CD4-positive, alpha-beta T cell (primary cell): ENCODE measurements at regions not wholly inside any gene's neighbourhood (a gene's known extent, or its start where the extent isn't known, plus 50 kb on each side); places are given as distances from the start of the nearest gene placed in this dataset.

Experiments used
- ATAC-seq: fragments of 200-7000 bp; cut with Tn5 transposase; one replicate; pipeline ENCODE4 v1.10.0; 2022; ENCODE audit warnings: mild to moderate bottlenecking; ENCODE audit not compliant: poor library complexity
- CTCF ChIA-PET: fragments of 350-600 bp; sonication (Branson Sonifier 250); formaldehyde crosslinking; loops from one replicate; lab custom pipeline; 2021; ENCODE audit warnings: antibody characterized with exemption, inconsistent platforms; lab: Charles Lee
- POLR2A ChIA-PET: fragments of 350-600 bp; sonication (Branson Sonifier 250); formaldehyde crosslinking; loops from one replicate; lab custom pipeline; 2021; ENCODE audit warnings: antibody characterized with exemption, inconsistent platforms; lab: Charles Lee
- DNase-seq, 14 experiments: peaks; one replicate each; pipeline ENCODE4 v3.0.0-alpha.2; 2013 to 2020; ENCODE audit warnings: mixed read lengths in 2 of 14
- H3K27ac ChIP-seq, 2 donors: one replicate each; pipeline versions ENCODE4 v1.5.1 to v1.7.0; 2013; ENCODE audit warnings: low read length in 2 of 2, low read depth in 1 of 2, mild to moderate bottlenecking in 1 of 2
- H3K27me3 ChIP-seq, 2 experiments: 1 replicate in 1 of 2; 2 replicates in 1 of 2; pipeline versions ENCODE4 v1.6.1 to v1.7.0; 2013; ENCODE audit warnings: low read length in 2 of 2, control low read depth in 1 of 2, mild to moderate bottlenecking in 1 of 2, moderate library complexity in 1 of 2; ENCODE audit not compliant: insufficient read depth in 2 of 2, control insufficient read depth in 1 of 2
- H3K36me3 ChIP-seq: one replicate; pipeline ENCODE4 v1.6.1; 2013; ENCODE audit warnings: low read length, control low read depth; ENCODE audit not compliant: insufficient read depth
- H3K4me1 ChIP-seq: one replicate; pipeline ENCODE4 v1.6.1; 2013; ENCODE audit warnings: low read length, control low read depth; ENCODE audit not compliant: insufficient read depth
- H3K4me3 ChIP-seq: one replicate; pipeline ENCODE4 v1.5.1; 2013; ENCODE audit warnings: mild to moderate bottlenecking, low read length, moderate library complexity
- H3K9me3 ChIP-seq, 2 experiments: 1 replicate in 1 of 2; 2 replicates in 1 of 2; pipeline versions ENCODE4 v1.6.1 to v1.7.0; 2013; ENCODE audit warnings: low read length in 2 of 2, mild to moderate bottlenecking in 2 of 2, control low read depth in 1 of 2, moderate library complexity in 1 of 2; ENCODE audit not compliant: control insufficient read depth in 1 of 2, insufficient read depth in 1 of 2
- H3K27ac Mint-ChIP-seq: one replicate; pipeline ENCODE4 v1.8.0; 2020; ENCODE audit warnings: mixed read lengths
- H3K27me3 Mint-ChIP-seq: one replicate; pipeline ENCODE4 v1.8.0; 2021; ENCODE audit warnings: mixed read lengths
- H3K36me3 Mint-ChIP-seq: one replicate; pipeline ENCODE4 v1.8.0; 2021; ENCODE audit warnings: low read depth, mixed read lengths
- H3K4me1 Mint-ChIP-seq: one replicate; pipeline ENCODE4 v1.8.0; 2021; ENCODE audit warnings: low read depth, mixed read lengths
- H3K4me3 Mint-ChIP-seq: one replicate; pipeline ENCODE4 v1.8.0; 2020; ENCODE audit warnings: mild to moderate bottlenecking, mixed read lengths
- H3K9me3 Mint-ChIP-seq: one replicate; pipeline ENCODE4 v1.8.0; 2020; ENCODE audit warnings: mixed read lengths
- intact Hi-C, 2 experiments: fragments of 100-400 bp; cut with DNase I in 1 of 2; cut with micrococcal nuclease in 1 of 2; formaldehyde crosslinking; loops; one replicate each; pipeline versions ENCODE4 v1.15.1 to v1.9.0; 2023 to 2025; cut with DNase I, micrococcal nuclease
- TF ChIP-seq, protein P1 (sequence below): fragments of 200-600 bp; IDR thresholded peaks from one replicate; pipeline ENCODE4 v1.8.0; 2022; ENCODE audit warnings: antibody characterized with exemption, mild to moderate bottlenecking

DNA sequence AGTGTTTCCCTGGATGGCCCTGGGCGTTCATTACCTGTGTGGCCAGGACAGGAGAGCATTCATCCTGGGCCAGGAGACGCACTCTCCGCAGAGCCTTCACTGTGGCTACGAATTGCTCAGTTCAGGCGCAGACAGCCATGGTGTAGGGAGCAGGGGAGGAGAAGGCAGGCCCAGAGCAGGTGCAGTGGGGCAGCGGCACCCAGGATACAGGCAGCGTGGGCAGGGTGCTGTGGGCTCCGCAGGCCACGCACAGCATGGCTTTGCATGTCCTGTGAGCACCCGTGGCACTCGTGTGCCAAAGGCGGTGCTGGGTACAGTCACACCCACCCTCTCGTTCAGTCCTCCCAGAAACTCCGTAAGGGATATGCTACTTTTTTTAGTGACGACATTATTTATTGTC is 124.2 kb upstream of the B3GAT1 start:
- CTCF ChIA-PET: no interaction called here
- Mint-ChIP-seq H3K27ac (no peak overlapping the region), H3K27me3 (peaks cover 26% of the 10 kb centered on the region), H3K36me3 (no peaks in the 10 kb centered on the region), H3K4me1 (no peaks in the 10 kb centered on the region), H3K9me3 (no peaks in the 10 kb centered on the region), H3K4me3 (no peak overlapping the region)
- H3K9me3 ChIP-seq: peaks cover 0 to 5% of the 10 kb centered on the region in 2 experiments
- no peaks in the 10 kb centered on the region for H3K4me1 ChIP-seq
- TF ChIP-seq, protein P1, sequence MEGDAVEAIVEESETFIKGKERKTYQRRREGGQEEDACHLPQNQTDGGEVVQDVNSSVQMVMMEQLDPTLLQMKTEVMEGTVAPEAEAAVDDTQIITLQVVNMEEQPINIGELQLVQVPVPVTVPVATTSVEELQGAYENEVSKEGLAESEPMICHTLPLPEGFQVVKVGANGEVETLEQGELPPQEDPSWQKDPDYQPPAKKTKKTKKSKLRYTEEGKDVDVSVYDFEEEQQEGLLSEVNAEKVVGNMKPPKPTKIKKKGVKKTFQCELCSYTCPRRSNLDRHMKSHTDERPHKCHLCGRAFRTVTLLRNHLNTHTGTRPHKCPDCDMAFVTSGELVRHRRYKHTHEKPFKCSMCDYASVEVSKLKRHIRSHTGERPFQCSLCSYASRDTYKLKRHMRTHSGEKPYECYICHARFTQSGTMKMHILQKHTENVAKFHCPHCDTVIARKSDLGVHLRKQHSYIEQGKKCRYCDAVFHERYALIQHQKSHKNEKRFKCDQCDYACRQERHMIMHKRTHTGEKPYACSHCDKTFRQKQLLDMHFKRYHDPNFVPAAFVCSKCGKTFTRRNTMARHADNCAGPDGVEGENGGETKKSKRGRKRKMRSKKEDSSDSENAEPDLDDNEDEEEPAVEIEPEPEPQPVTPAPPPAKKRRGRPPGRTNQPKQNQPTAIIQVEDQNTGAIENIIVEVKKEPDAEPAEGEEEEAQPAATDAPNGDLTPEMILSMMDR: no peak
- DNase-seq (peak in 1 of 14 experiments; percentile 16), ATAC-seq (no peak)
- H3K27ac ChIP-seq: no peak overlapping the region
- H3K36me3 ChIP-seq: no peaks in the 10 kb centered on the region
- H3K27me3 ChIP-seq: peaks cover 0 to 5% of the 10 kb centered on the region in 2 experiments
- intact Hi-C loops: no loop called here
- POLR2A ChIA-PET: no interaction called here
- H3K4me3 ChIP-seq: no peak overlapping the region

DNA sequence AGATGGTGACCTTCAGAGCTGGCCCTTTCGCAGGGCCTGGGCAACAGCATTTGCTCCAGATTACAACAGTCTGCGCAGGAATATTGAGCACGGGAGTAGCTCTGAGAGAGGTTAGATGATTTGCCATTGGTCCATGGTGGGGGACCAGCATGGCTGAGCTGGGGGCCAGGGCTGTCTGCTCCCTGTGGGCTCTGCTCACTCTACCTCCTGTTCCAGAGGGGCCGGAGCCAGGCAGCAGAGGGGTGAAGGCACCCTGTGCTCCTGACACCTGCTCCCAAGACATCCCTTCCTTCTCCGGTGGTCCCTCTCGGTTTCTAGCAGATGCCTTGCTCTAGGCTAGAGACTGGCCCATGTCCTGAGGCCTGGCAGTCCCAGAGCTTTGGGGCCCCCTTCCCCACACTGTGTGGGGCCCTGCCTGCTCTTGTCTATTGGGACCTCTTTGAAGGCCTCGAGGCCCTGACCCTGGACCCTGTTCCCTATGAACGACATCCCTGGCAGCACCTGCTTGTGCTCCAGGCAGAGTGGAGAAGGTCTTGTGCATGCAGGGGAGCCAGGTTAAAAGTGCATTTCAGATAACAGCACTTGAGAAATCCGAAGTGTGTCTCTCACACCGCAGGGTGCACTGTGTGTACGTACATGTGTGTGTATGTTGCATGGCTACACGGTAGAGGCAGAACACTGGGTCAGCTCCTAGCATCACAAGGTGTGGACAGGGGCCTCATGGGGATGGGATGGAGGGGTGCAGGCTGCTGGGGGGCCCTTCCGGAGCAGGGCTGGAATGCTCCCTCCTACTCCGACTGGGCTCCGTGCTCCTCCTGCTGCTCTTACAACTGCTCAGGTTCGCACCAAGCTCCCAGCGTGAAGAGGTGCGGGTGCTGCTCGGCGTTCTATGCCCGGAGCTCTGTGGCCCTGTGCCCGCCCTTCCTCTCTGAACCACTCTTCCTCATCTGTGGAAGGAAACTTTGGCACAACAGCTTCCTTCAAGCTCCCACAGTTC is 123.3 kb upstream of the B3GAT1 start:
- no peak overlapping the region for H3K27ac ChIP-seq
- TF ChIP-seq, protein P1: no peak
- H3K9me3 ChIP-seq: peaks cover 0 to 4% of the 10 kb centered on the region in 2 experiments
- Mint-ChIP-seq H3K4me1 (no peaks in the 10 kb centered on the region), H3K36me3 (no peaks in the 10 kb centered on the region), H3K9me3 (no peaks in the 10 kb centered on the region), H3K27me3 (peaks cover 26% of the 10 kb centered on the region), H3K4me3 (no peak overlapping the region), H3K27ac (no peak overlapping the region)
- H3K4me3 ChIP-seq: no peak overlapping the region
- peak in 1 of 14 experiments; percentile 23 for DNase-seq
- ChIA-PET POLR2A (no interaction called here), CTCF (no interaction called here)
- H3K36me3 ChIP-seq: no peaks in the 10 kb centered on the region
- no peak for ATAC-seq
- intact Hi-C loops: no loop called here
- H3K4me1 ChIP-seq: no peaks in the 10 kb centered on the region
- H3K27me3 ChIP-seq: peaks cover 0 to 5% of the 10 kb centered on the region in 2 experiments

DNA sequence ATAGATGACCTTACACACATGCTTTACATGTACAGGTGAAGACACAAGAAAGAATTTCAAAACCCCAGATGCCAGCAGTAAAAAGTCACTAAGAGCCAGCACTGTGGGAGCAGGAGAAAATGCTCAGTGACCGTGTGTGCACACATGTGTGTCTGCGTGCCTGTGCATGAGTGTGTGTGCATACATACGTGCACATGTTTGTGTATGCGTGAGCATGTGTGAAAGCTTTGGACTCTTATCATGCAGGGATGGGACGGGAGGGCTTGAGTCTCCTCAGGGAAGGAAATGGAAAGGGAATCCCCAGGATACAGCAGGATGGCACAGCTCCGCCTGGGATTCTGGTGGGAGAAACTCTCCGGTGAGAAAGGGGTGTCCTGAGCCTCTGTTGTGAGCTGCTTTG is 121.5 kb upstream of the B3GAT1 start:
- H3K27me3 ChIP-seq: peaks cover 0 to 5% of the 10 kb centered on the region in 2 experiments
- H3K9me3 ChIP-seq: peaks cover 0 to 8% of the 10 kb centered on the region in 2 experiments
- Mint-ChIP-seq H3K4me1 (no peaks in the 10 kb centered on the region), H3K36me3 (no peaks in the 10 kb centered on the region), H3K27me3 (peaks cover 15% of the 10 kb centered on the region), H3K27ac (no peak overlapping the region), H3K9me3 (no peaks in the 10 kb centered on the region), H3K4me3 (no peak overlapping the region)
- POLR2A ChIA-PET: no interaction called here
- CTCF ChIA-PET: no interaction called here
- no peaks in the 10 kb centered on the region for H3K36me3 ChIP-seq
- intact Hi-C loops: no loop called here
- DNase-seq (peak in 1 of 14 experiments; percentile 32), ATAC-seq (no peak)
- TF ChIP-seq, protein P1: no peak
- H3K27ac ChIP-seq: no peak overlapping the region
- H3K4me1 ChIP-seq: no peaks in the 10 kb centered on the region
- H3K4me3 ChIP-seq: no peak overlapping the region
